Muscle layer of duodenum (tissue), 2 donors: ENCODE measurements at regions not wholly inside any gene's neighbourhood (a gene's known extent, or its start where the extent isn't known, plus 50 kb on each side); places are given as distances from the start of the nearest gene placed in this dataset.
"Not testable (repeated sequence)": the region's sequence is repeated elsewhere in the genome, so short reads cannot be mapped to it uniquely, and the experiment has no call there.

ENCODE experiments used
- H3K27ac ChIP-seq: one replicate; pipeline ENCODE4 v1.7.0; 2013; ENCODE audit warnings: mild to moderate bottlenecking, low read length
- H3K27me3 ChIP-seq: one replicate; pipeline ENCODE4 v1.7.0; 2013; ENCODE audit warnings: low read depth, mild to moderate bottlenecking, control low read depth, low read length
- H3K36me3 ChIP-seq, 2 donors: one replicate each; pipeline ENCODE4 v1.7.0; 2013; ENCODE audit warnings: low read length in 2 of 2, control low read depth in 1 of 2, mild to moderate bottlenecking in 1 of 2; ENCODE audit not compliant: insufficient read depth in 2 of 2, control insufficient read depth in 1 of 2
- H3K4me1 ChIP-seq, 2 donors: one replicate each; pipeline ENCODE4 v1.7.0; 2013; ENCODE audit warnings: low read length in 2 of 2, mild to moderate bottlenecking in 2 of 2, control low read depth in 1 of 2, moderate library complexity in 1 of 2; ENCODE audit not compliant: insufficient read depth in 2 of 2, control insufficient read depth in 1 of 2
- H3K4me3 ChIP-seq, 2 donors: one replicate each; pipeline ENCODE4 v1.7.0; 2013; ENCODE audit warnings: low read length in 2 of 2, low read depth in 1 of 2, mild to moderate bottlenecking in 1 of 2
- H3K9me3 ChIP-seq, 2 donors: one replicate each; pipeline ENCODE4 v1.7.0; 2013; ENCODE audit warnings: low read length in 2 of 2, control low read depth in 1 of 2, mild to moderate bottlenecking in 1 of 2; ENCODE audit not compliant: control insufficient read depth in 1 of 2
- donor health status: healthy.

DNA sequence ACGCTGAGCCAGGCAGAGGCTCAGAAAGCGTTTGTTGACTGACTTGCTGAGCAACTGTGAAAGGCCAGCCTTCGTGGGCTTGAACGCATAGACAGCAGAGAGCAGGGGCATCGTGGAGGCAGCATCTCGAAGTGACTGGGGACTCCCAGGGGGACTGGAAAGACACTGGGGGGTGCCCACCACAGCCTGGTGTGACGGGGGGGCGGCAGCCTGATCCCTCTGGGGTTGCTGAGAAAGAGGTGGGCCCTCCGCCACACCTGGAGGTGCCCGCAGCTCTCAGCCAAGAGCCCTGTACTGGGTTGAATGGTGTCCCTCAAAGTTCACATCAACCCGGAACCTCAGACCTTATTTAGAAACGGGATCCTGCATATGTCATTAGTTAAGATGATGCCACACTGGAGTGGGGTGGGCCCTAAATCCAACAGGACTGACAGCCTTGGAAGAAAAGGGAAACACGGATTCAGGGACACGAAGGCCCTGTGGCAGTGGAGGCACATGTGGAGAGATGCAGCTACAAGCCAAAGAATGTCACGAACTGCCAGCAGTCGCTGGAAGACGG lies 84.6 kb downstream of the RFLNA start:
- H3K4me3 ChIP-seq, result peak overlapping the region in 1 of 2 donors; percentile 37
- peaks cover 48 to 54% of the 10 kb centered on the region in 2 donors for H3K36me3 ChIP-seq
- H3K27me3 ChIP-seq, result no peaks in the 10 kb centered on the region
- peak overlapping the region; percentile 81 for H3K27ac ChIP-seq
- H3K4me1 ChIP-seq, result peaks cover 25 to 45% of the 10 kb centered on the region in 2 donors
- no peaks in the 10 kb centered on the region for H3K9me3 ChIP-seq

GRCh38 chr12:124378926-124379325 lies 84.0 kb downstream of the RFLNA start:
- H3K4me3 ChIP-seq, result no peak overlapping the region
- H3K27ac ChIP-seq, result peak overlapping the region; percentile 81
- peaks cover 51 to 54% of the 10 kb centered on the region in 2 donors for H3K36me3 ChIP-seq
- H3K4me1 ChIP-seq, result peaks cover 25 to 42% of the 10 kb centered on the region in 2 donors
- no peaks in the 10 kb centered on the region for H3K9me3 ChIP-seq
- H3K27me3 ChIP-seq, result no peaks in the 10 kb centered on the region

GRCh38 chr12:124377981-124378509 lies 83.2 kb downstream of the RFLNA start:
- Histone ChIP-seq H3K4me3 (no peak overlapping the region), H3K36me3 (peaks cover 44 to 53% of the 10 kb centered on the region in 2 donors), H3K27ac (no peak overlapping the region), H3K27me3 (no peaks in the 10 kb centered on the region), H3K9me3 (no peaks in the 10 kb centered on the region), H3K4me1 (peaks cover 25 to 41% of the 10 kb centered on the region in 2 donors)

DNA sequence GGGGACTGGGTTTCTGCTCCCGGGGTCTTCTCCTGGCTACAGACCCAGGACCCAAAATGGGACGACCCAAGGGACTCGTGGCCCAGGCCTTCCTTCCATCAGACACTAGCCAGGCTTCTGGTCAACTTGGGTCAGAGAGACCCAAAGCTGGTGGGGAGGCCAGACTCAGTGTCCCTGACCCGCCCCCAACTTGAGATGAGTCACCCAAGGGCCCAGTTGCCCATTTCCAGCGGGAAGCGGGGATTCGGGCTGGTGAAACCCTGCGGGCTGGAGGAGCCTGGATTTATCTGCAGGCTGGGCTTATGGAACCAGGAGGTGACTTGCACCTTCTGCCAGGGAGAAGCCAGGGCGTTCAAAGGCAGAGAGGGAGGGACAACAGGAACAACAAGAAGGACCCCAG lies 81.5 kb downstream of the RFLNA start:
- Histone ChIP-seq H3K9me3 (no peaks in the 10 kb centered on the region), H3K27me3 (no peaks in the 10 kb centered on the region), H3K36me3 (peaks cover 37 to 62% of the 10 kb centered on the region in 2 donors), H3K27ac (no peak overlapping the region), H3K4me3 (no peak overlapping the region), H3K4me1 (peaks cover 15 to 27% of the 10 kb centered on the region in 2 donors)

DNA sequence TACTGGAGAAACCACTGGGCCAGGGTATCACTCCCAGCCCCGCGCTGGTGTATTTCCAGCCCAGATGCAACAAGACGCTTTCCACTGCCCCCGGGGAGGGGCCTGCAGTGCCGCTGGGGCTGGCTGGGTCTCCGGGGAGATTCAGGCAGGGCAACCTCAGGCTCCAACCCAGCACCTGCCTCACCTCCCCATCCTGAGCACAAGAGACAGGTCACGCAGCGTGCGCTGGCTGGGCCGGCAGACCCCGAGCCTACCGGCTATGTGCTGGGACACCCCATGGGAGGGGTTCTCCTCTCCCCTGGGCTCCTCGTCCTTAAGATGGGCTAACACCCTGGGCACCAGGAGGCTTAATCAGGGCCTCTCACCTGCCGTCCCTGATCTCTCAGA lies 80.9 kb downstream of the RFLNA start:
- H3K36me3 ChIP-seq, result peaks cover 38 to 68% of the 10 kb centered on the region in 2 donors
- H3K27me3 ChIP-seq, result no peaks in the 10 kb centered on the region
- no peak overlapping the region for H3K27ac ChIP-seq
- H3K9me3 ChIP-seq, result no peaks in the 10 kb centered on the region
- H3K4me1 ChIP-seq, result peaks cover 10 to 27% of the 10 kb centered on the region in 2 donors
- H3K4me3 ChIP-seq, result no peak overlapping the region

- H3K27ac ChIP-seq, result no peak overlapping the region
- peaks cover 9 to 27% of the 10 kb centered on the region in 2 donors for H3K4me1 ChIP-seq
- no peak overlapping the region for H3K4me3 ChIP-seq
- H3K9me3 ChIP-seq, result no peaks in the 10 kb centered on the region
- no peaks in the 10 kb centered on the region for H3K27me3 ChIP-seq
- H3K36me3 ChIP-seq, result peaks cover 43 to 70% of the 10 kb centered on the region in 2 donors
These were observed 80.4 kb downstream of the RFLNA start for GRCh38 chr12:124375141-124375788.

DNA sequence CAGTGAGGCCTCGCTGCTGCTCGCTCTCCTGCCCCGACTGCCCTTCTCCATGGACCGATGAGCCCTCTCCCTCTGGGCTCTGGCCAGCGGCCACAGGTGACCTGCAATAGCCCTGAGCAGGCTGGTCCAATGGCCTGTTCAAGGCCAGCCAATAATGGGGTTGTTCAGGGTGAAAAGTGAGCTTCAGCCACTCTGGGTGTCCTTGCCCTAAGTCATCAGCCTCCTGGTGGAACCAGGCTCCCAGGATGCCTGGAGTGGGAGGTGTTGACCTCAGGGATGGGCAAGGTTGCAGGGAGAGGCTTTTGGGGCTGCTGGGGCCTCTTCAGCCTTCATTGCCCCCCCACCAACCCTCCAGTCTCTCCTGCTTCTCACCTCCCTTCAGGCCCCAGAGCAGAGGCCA lies 79.7 kb downstream of the RFLNA start:
- Histone ChIP-seq H3K27ac (no peak overlapping the region), H3K4me1 (peaks cover 4 to 27% of the 10 kb centered on the region in 2 donors), H3K27me3 (no peaks in the 10 kb centered on the region), H3K9me3 (no peaks in the 10 kb centered on the region), H3K4me3 (no peak overlapping the region), H3K36me3 (peaks cover 42 to 70% of the 10 kb centered on the region in 2 donors)

- peaks cover 3 to 24% of the 10 kb centered on the region in 2 donors for H3K4me1 ChIP-seq
- H3K36me3 ChIP-seq, result peaks cover 38 to 70% of the 10 kb centered on the region in 2 donors
- no peak overlapping the region for H3K27ac ChIP-seq
- H3K27me3 ChIP-seq, result no peaks in the 10 kb centered on the region
- H3K9me3 ChIP-seq, result no peaks in the 10 kb centered on the region
- H3K4me3 ChIP-seq, result no peak overlapping the region
These were observed 79.3 kb downstream of the RFLNA start for GRCh38 chr12:124374147-124374546.

- H3K27me3 ChIP-seq, H3K4me3 ChIP-seq, H3K9me3 ChIP-seq, H3K27ac ChIP-seq: not testable (repeated sequence)
- Histone ChIP-seq H3K4me1 (peaks cover 3 to 26% of the 10 kb centered on the region in 2 donors), H3K36me3 (peaks cover 33 to 70% of the 10 kb centered on the region in 2 donors)
These were observed 78.8 kb downstream of the RFLNA start for GRCh38 chr12:124373701-124374100.

DNA sequence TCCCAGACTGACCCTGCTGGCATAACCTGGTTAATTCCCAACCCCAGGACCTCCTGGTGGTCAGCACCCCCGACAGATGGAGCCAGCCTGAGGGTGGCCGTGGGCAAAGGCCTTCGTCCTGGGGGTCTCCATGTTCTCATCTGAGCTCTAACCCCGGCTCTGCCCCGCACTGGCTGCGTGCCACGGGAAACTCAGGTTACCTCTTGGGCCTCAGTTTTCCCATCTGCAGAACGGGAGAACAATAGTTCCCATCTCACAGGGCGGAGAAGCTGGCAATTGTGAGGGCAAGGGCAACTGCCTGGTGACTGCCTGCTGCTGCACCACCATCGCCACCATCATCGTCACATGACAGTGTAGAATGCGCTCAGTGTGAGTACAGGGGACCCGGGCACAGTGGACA lies 77.9 kb downstream of the RFLNA start:
- Histone ChIP-seq H3K9me3 (no peaks in the 10 kb centered on the region), H3K4me1 (peaks cover 7 to 35% of the 10 kb centered on the region in 2 donors), H3K36me3 (peaks cover 31 to 65% of the 10 kb centered on the region in 2 donors), H3K4me3 (no peak overlapping the region), H3K27ac (no peak overlapping the region), H3K27me3 (no peaks in the 10 kb centered on the region)

- no peaks in the 10 kb centered on the region for H3K9me3 ChIP-seq
- no peaks in the 10 kb centered on the region for H3K27me3 ChIP-seq
- no peak overlapping the region for H3K4me3 ChIP-seq
- peaks cover 27 to 58% of the 10 kb centered on the region in 2 donors for H3K36me3 ChIP-seq
- peaks cover 7 to 37% of the 10 kb centered on the region in 2 donors for H3K4me1 ChIP-seq
- H3K27ac ChIP-seq, result no peak overlapping the region
These were observed 77.2 kb downstream of the RFLNA start for GRCh38 chr12:124371970-124372555.
